ENCODE measurements at regions not wholly inside any gene's neighbourhood (a gene's known extent, or its start where the extent isn't known, plus 50 kb on each side); places are given as distances from the start of the nearest gene placed in this dataset.
A peak's percentile ranks its signal among the peaks of the same experiment; 100 is the strongest.
"Not testable (repeated sequence)": the region's sequence is repeated elsewhere in the genome, so short reads cannot be mapped to it uniquely, and the experiment has no call there.

DNA sequence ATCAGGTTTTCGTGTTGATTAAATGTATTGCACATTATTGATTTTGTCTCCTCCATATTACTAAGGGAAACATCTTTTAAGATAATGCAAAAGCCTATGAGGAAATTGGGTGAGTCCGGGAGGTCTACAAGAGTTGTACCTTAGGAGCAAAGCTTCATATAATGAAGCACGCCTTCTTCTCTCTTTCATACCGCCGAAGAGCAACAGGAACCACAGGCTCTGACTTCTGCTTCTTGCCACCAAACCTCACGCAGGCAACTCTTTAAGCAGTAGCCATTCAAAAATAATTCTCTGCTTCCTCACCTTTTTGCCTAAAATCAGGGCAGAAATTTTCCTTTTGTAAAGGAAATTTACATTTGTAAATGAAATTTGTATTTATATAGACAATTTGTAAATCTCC is 139.6 kb downstream of the SPRY1 start:
- H3K4me1 ChIP-seq (ENCODE audit: insufficient read depth, low read length, severe bottlenecking) = peaks cover 26% of the 10 kb centered on the region
- H3K36me3 ChIP-seq (ENCODE audit: insufficient read depth, low read length) = no peaks in the 10 kb centered on the region
- H3K27ac ChIP-seq (ENCODE audit: low read depth, low read length, poor library complexity, severe bottlenecking) = peak overlapping the region; percentile 58
- peaks cover 15% of the 10 kb centered on the region for H3K9me3 ChIP-seq (ENCODE audit: low read length)
- peak overlapping the region; percentile 31; the same call in 1 of the 2 replicates for H2AFZ ChIP-seq (ENCODE audit: low read length)
- no peaks in the 10 kb centered on the region for H3F3A ChIP-seq (ENCODE audit: insufficient read depth, low read length)
- peak overlapping the region; percentile 25 for H3K4me3 ChIP-seq (ENCODE audit: low read depth, low read length, poor library complexity, severe bottlenecking)
- H3K4me2 ChIP-seq (ENCODE audit: low read length) = peak overlapping the region; percentile 41; the same call in 1 of the 2 replicates
- peak overlapping the region; percentile 37; the same call in 1 of the 2 replicates for H3K9ac ChIP-seq (ENCODE audit: low read length)
- H3K79me2 ChIP-seq (ENCODE audit: insufficient read depth, low read length) = no peaks in the 10 kb centered on the region
- no peaks in the 10 kb centered on the region for H3K27me3 ChIP-seq (ENCODE audit: insufficient read depth, low read length)
- no peaks in the 10 kb centered on the region for H4K20me1 ChIP-seq (ENCODE audit: insufficient read depth, low read length)
- no peaks in the 10 kb centered on the region for H3K9me2 ChIP-seq (ENCODE audit: low read depth, low read length)
- TF ChIP-seq, protein P1, sequence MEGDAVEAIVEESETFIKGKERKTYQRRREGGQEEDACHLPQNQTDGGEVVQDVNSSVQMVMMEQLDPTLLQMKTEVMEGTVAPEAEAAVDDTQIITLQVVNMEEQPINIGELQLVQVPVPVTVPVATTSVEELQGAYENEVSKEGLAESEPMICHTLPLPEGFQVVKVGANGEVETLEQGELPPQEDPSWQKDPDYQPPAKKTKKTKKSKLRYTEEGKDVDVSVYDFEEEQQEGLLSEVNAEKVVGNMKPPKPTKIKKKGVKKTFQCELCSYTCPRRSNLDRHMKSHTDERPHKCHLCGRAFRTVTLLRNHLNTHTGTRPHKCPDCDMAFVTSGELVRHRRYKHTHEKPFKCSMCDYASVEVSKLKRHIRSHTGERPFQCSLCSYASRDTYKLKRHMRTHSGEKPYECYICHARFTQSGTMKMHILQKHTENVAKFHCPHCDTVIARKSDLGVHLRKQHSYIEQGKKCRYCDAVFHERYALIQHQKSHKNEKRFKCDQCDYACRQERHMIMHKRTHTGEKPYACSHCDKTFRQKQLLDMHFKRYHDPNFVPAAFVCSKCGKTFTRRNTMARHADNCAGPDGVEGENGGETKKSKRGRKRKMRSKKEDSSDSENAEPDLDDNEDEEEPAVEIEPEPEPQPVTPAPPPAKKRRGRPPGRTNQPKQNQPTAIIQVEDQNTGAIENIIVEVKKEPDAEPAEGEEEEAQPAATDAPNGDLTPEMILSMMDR (IDR thresholded peaks at IDR 0.05; ENCODE audit: low read length) = no peak
- no peak for TF ChIP-seq EZH2 (IDR thresholded peaks at IDR 0.05; ENCODE audit: borderline replicate concordance, low read length)

DNA sequence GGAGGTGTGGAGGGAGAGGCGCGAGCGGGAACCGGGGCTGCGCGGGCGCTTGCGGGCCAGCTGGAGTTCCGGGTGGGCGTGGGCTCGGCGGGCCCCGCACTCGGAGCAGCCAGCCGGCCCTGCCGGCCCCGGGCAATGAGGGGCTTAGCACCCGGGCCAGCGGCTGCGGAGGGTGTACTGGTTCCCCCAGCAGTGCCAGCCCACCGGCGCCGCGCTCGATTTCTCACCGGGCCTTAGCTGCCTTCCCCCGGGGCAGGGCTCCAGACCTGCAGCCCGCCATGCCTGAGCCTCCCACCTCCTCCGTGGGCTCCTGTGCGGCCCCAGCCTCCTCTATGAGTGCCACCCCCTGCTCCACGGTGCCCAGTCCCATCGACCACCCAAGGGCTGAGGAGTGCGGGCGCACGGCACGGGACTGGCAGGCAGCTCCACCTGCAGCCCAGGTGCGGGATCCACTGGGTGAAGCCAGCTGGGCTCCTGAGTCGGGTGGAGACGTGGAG is 141.4 kb downstream of the SPRY1 start:
- H3K27ac ChIP-seq (ENCODE audit: low read depth, low read length, poor library complexity, severe bottlenecking); H3K9me2 ChIP-seq (ENCODE audit: low read depth, low read length); H3F3A ChIP-seq (ENCODE audit: insufficient read depth, low read length); H3K79me2 ChIP-seq (ENCODE audit: insufficient read depth, low read length); H3K4me2 ChIP-seq (ENCODE audit: low read length); H3K27me3 ChIP-seq (ENCODE audit: insufficient read depth, low read length); H3K36me3 ChIP-seq (ENCODE audit: insufficient read depth, low read length); H3K9ac ChIP-seq (ENCODE audit: low read length); H2AFZ ChIP-seq (ENCODE audit: low read length); H4K20me1 ChIP-seq (ENCODE audit: insufficient read depth, low read length); H3K4me3 ChIP-seq (ENCODE audit: low read depth, low read length, poor library complexity, severe bottlenecking): not testable (repeated sequence)
- Histone ChIP-seq H3K4me1 (ENCODE audit: insufficient read depth, low read length, severe bottlenecking) (peaks cover 26% of the 10 kb centered on the region), H3K9me3 (ENCODE audit: low read length) (peaks cover 14% of the 10 kb centered on the region)

DNA sequence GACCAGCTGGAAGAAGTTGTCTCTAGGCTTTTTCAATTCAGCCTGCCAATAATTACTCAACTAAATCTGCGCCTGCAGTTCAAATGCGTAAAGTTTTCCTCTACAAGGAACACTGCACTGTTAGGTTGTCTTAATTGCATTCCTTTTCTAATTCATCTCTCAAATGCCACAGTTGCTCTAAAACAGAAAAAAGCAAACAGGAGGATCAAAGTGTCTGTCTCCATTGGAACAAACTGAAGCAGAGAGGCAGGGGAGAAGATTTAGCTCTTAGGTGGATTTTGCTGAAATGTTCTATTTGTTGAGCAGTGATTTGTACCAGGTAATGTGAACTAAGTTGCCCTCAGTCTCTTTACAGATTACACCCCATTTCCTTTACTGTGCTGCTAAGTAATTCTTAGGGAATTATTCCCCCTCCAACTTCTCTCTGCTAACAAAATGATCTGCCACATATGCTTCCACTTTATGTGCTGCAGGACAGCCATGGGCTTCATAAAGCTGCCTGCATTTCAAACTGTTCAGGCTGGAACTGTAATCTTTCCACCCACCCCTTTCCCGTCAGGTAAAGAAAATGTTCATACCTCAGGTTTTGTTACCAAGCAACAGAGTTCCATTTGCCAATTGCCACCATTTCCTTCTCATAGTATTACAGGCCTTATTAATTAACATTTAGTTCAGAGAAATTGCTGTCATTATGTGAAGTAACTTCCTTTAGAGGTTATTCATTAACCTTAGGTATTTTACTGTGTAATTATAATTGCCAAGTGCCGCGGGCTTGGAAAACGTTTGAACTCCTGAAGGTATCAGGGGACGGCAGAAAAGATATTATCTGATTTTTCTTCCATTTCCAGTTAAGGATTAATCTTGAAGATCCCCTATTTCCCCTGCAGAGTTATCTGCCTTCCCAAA is 149.3 kb downstream of the SPRY1 start:
- Histone ChIP-seq H3K27ac (ENCODE audit: low read depth, low read length, poor library complexity, severe bottlenecking) (no peak overlapping the region), H3K4me1 (ENCODE audit: insufficient read depth, low read length, severe bottlenecking) (no peaks in the 10 kb centered on the region), H3K9me2 (ENCODE audit: low read depth, low read length) (no peaks in the 10 kb centered on the region), H3K4me3 (ENCODE audit: low read depth, low read length, poor library complexity, severe bottlenecking) (no peak overlapping the region), H3K9ac (ENCODE audit: low read length) (no peak overlapping the region), H4K20me1 (ENCODE audit: insufficient read depth, low read length) (no peaks in the 10 kb centered on the region), H3F3A (ENCODE audit: insufficient read depth, low read length) (no peaks in the 10 kb centered on the region), H3K36me3 (ENCODE audit: insufficient read depth, low read length) (no peaks in the 10 kb centered on the region), H3K79me2 (ENCODE audit: insufficient read depth, low read length) (no peaks in the 10 kb centered on the region), H3K9me3 (ENCODE audit: low read length) (no peaks in the 10 kb centered on the region), H2AFZ (ENCODE audit: low read length) (no peak overlapping the region), H3K4me2 (ENCODE audit: low read length) (no peak overlapping the region), H3K27me3 (ENCODE audit: insufficient read depth, low read length) (no peaks in the 10 kb centered on the region)
- no peak for TF ChIP-seq EZH2 (IDR thresholded peaks at IDR 0.05; ENCODE audit: borderline replicate concordance, low read length)
- TF ChIP-seq, protein P1 (IDR thresholded peaks at IDR 0.05; ENCODE audit: low read length) = no peak
